Uterus (tissue), 3 donors: ENCODE measurements at regions not wholly inside any gene's neighbourhood (a gene's known extent, or its start where the extent isn't known, plus 50 kb on each side); places are given as distances from the start of the nearest gene placed in this dataset.

ENCODE experiments used
- DNase-seq, 2 donors: peaks; one replicate each; pipeline ENCODE4 v3.0.0-alpha.2; 2019 to 2020
- H3K27ac ChIP-seq, 2 donors: fragments of 200-600 bp; sonication (generic); 1 replicate in 1 of 2; 2 replicates in 1 of 2; pipeline ENCODE4 v1.5.1; 2016 to 2018
- H3K27me3 ChIP-seq, 2 donors: fragments of 200-600 bp; sonication (generic); one replicate each; pipeline ENCODE4 v1.5.1; 2018 to 2019; ENCODE audit warnings: control low read depth in 1 of 2
- H3K36me3 ChIP-seq, 2 donors: fragments of 200-600 bp; sonication (generic); one replicate each; pipeline ENCODE4 v1.5.1; 2019; ENCODE audit warnings: control low read depth in 1 of 2
- H3K4me1 ChIP-seq, 2 donors: fragments of 200-600 bp; sonication (generic); one replicate each; pipeline ENCODE4 v1.5.1; 2018 to 2019; ENCODE audit warnings: control low read depth in 1 of 2
- H3K4me3 ChIP-seq, 2 donors: fragments of 200-600 bp; sonication (generic); 1 replicate in 1 of 2; 2 replicates in 1 of 2; pipeline ENCODE4 v1.5.1; 2018 to 2019; ENCODE audit warnings: mild to moderate bottlenecking in 1 of 2
- H3K9me3 ChIP-seq, 2 donors: fragments of 200-600 bp; sonication (generic); one replicate each; pipeline ENCODE4 v1.5.1; 2019; ENCODE audit warnings: control low read depth in 1 of 2
- POLR2A ChIP-seq, 2 donors: fragments of 450-650 bp; IDR thresholded peaks; one replicate each; pipeline ENCODE4 v1.6.1; 2016; ENCODE audit warnings: antibody characterized with exemption in 2 of 2, mild to moderate bottlenecking in 1 of 2, moderate library complexity in 1 of 2
- intact Hi-C: fragments of 100-400 bp; cut with DNase I; formaldehyde crosslinking; loops from one replicate; pipeline ENCODE4 v1.15.1; 2023; ENCODE audit warnings: low total_unique reads
- TF ChIP-seq, protein P1 (sequence below), 4 experiments: fragments of 200-600 bp in 2 of 4; fragments of 450-650 bp in 2 of 4; sonication (generic) in 2 of 4; IDR thresholded peaks; one replicate each; pipeline ENCODE4 v1.5.1; 2016 to 2019; ENCODE audit warnings: antibody characterized with exemption in 4 of 4, mild to moderate bottlenecking in 2 of 4, moderate library complexity in 1 of 4
- donor health status: DM: yes; HTN: yes; CAD: no.

DNA sequence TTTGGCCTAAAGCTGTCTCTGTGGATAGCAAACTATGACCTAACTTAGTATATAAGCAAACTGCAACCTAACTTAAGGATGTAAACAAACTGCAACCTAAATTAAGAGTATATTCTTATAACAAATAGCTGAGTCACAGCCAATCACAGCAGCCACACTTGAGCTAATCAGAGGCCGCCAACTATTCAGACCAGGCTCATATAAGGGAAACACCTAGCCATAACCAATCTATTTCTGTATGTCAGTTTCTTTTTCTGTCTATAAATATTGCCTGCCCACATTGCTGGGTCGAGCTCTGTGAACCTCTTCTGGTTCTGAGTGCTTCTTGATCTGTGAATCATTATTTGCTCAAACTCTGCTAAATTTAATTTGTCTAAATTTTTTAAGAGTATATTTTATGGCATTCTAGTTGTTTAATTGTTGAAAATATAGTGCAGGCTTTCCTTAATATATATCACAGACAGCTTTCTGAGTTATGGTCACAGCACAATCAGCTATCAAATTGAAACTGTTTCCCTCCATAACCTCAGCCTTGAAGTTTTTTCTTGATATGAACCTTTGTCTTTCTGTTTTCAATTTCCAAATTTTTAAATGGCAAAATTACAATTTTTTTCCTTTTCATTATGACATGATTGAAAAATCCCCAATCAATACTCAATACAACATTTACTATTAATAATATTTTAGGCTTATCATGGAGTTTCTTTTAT lies 327.1 kb upstream of the NUDT12 start:
- H3K27me3 ChIP-seq, result no peaks in the 10 kb centered on the region
- no peaks in the 10 kb centered on the region for H3K36me3 ChIP-seq
- no peak overlapping the region for H3K4me3 ChIP-seq
- H3K27ac ChIP-seq, result no peak overlapping the region
- no peaks in the 10 kb centered on the region for H3K9me3 ChIP-seq
- no peaks in the 10 kb centered on the region for H3K4me1 ChIP-seq
- DNase-seq, result no peak
- TF ChIP-seq, protein P1, sequence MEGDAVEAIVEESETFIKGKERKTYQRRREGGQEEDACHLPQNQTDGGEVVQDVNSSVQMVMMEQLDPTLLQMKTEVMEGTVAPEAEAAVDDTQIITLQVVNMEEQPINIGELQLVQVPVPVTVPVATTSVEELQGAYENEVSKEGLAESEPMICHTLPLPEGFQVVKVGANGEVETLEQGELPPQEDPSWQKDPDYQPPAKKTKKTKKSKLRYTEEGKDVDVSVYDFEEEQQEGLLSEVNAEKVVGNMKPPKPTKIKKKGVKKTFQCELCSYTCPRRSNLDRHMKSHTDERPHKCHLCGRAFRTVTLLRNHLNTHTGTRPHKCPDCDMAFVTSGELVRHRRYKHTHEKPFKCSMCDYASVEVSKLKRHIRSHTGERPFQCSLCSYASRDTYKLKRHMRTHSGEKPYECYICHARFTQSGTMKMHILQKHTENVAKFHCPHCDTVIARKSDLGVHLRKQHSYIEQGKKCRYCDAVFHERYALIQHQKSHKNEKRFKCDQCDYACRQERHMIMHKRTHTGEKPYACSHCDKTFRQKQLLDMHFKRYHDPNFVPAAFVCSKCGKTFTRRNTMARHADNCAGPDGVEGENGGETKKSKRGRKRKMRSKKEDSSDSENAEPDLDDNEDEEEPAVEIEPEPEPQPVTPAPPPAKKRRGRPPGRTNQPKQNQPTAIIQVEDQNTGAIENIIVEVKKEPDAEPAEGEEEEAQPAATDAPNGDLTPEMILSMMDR (IDR thresholded peaks at IDR 0.05), result no peak
- TF ChIP-seq POLR2A (IDR thresholded peaks at IDR 0.05), result no peak
- intact Hi-C loops, result no loop called here

DNA sequence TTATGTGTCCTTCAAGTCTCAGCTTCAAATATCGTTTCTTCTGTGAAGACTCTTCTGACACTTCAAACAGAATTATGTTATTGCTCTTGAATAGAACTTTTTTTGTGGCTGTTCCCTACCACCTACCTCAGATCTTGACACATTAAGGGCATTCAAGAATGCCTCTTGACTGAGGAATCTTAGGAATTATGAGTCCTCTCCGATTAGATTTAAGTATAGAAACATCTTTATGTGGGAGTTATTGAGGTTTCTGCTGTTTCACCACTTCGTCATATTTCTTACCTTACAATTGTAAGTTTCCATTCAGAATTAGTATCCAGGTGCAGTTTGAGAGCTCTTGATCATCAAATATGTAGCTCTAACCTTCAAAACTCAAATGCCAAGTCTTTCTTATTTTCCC lies 324.2 kb upstream of the NUDT12 start:
- Histone ChIP-seq H3K27me3 (no peaks in the 10 kb centered on the region), H3K9me3 (no peaks in the 10 kb centered on the region), H3K36me3 (no peaks in the 10 kb centered on the region), H3K27ac (no peak overlapping the region), H3K4me3 (no peak overlapping the region), H3K4me1 (no peaks in the 10 kb centered on the region)
- TF ChIP-seq, protein P1 (IDR thresholded peaks at IDR 0.05), result no peak
- no peak for TF ChIP-seq POLR2A (IDR thresholded peaks at IDR 0.05)
- intact Hi-C loops, result no loop called here
- DNase-seq, result no peak

DNA sequence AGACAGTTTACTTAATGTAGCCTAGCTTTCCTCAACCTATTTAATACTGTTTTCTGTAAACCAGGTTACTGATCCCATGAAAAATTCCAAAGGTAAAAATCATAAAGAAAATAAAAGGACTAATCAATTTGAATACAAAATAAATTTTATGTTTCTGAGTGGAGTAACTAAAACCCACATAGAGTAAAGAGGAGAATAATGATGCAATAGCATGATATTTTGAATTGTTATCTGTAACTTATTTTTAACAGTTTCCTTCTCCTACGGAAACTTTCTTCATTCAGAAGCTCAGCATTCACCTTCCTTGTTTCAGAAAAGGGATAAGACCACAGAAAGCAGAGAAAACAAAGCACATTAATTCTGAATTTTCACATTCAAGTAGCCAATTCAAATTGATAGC lies 320.6 kb upstream of the NUDT12 start:
- no peak overlapping the region for H3K27ac ChIP-seq
- H3K4me3 ChIP-seq, result no peak overlapping the region
- TF ChIP-seq, protein P1 (IDR thresholded peaks at IDR 0.05), result no peak
- TF ChIP-seq POLR2A (IDR thresholded peaks at IDR 0.05), result no peak
- no peaks in the 10 kb centered on the region for H3K27me3 ChIP-seq
- H3K9me3 ChIP-seq, result no peaks in the 10 kb centered on the region
- intact Hi-C loops, result no loop called here
- H3K36me3 ChIP-seq, result no peaks in the 10 kb centered on the region
- H3K4me1 ChIP-seq, result no peaks in the 10 kb centered on the region
- DNase-seq, result no peak

DNA sequence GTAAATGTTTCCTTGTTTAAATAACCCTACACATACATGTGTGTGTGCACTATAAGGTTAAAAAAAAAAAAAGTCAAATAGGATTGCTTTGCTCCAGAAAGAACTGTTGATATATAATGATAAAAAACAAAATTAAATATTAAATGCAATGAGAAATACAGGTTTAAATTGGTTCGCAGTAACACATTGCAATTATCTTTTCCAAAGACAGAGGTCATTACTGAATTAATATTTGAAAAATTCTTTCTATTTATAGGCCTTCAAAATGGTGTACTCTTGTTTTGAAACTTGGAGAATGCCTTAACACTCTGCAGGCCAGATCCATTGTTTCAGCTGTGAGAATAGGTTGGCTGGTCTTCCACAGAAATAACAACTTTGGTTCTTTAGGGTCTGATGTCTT lies 319.0 kb upstream of the NUDT12 start:
- DNase-seq, result no peak
- intact Hi-C loops, result no loop called here
- H3K27me3 ChIP-seq, result peaks cover 0 to 2% of the 10 kb centered on the region in 2 donors
- H3K4me3 ChIP-seq, result no peak overlapping the region
- no peaks in the 10 kb centered on the region for H3K4me1 ChIP-seq
- H3K36me3 ChIP-seq, result no peaks in the 10 kb centered on the region
- TF ChIP-seq POLR2A (IDR thresholded peaks at IDR 0.05), result no peak
- TF ChIP-seq, protein P1 (IDR thresholded peaks at IDR 0.05), result no peak
- H3K9me3 ChIP-seq, result no peaks in the 10 kb centered on the region
- H3K27ac ChIP-seq, result no peak overlapping the region

DNA sequence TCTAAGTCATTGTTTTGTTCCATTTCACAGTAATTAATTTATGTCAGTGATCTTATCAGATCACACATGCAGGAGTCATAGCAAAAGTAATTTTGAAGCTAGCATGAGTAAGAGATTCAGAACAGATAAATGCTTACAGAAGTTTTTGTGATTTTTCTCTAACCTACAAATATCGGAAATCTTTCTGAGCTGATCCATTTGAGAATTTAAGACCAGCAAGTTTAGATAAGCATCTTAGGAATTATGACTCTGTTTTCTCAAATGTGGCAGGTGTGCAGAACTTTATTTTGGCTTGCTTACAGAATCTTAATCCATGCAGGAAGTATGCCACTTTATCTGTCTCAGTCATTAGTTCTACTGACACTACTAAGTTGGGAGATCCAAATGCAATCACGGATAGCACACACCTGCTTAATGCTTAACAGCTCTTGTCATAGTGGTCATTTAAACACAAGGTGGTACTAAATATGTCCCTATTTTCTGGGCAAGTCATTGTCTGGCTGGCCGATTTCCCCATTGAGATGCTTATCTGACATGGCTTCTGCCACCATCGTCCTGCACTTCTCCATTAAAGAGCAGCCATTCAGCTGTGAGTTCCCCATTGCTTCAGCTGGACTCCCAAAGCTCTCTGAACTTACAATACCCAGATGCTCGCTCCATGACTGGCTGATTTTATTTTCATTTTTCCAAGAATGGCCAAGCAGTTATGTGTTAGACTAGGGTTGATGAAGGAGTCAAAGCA lies 305.4 kb upstream of the NUDT12 start:
- TF ChIP-seq, protein P1 (IDR thresholded peaks at IDR 0.05), result no peak
- no peak for TF ChIP-seq POLR2A (IDR thresholded peaks at IDR 0.05)

More for the DNA sequence above, 305.4 kb upstream of the NUDT12 start:
- Histone ChIP-seq H3K4me3 (no peak overlapping the region), H3K9me3 (no peaks in the 10 kb centered on the region), H3K27me3 (no peaks in the 10 kb centered on the region), H3K4me1 (no peaks in the 10 kb centered on the region), H3K27ac (no peak overlapping the region), H3K36me3 (no peaks in the 10 kb centered on the region)
- intact Hi-C loops, result no loop called here
- no peak for DNase-seq
